BJ (cell line): ENCODE measurements at regions not wholly inside any gene's neighbourhood (a gene's known extent, or its start where the extent isn't known, plus 50 kb on each side); places are given as distances from the start of the nearest gene placed in this dataset.
"Not testable (repeated sequence)": the region's sequence is repeated elsewhere in the genome, so short reads cannot be mapped to it uniquely, and the experiment has no call there.

ENCODE experiments used
- CTCF ChIA-PET: fragments of 350-600 bp; formaldehyde crosslinking; extraction: SDS; loops from one replicate; lab custom pipeline; 2021; ENCODE audit warnings: antibody characterized with exemption, inconsistent platforms; lab: Yijun Ruan, JAX
- POLR2A ChIA-PET: fragments of 300-600 bp; sonication (Branson Sonifier 250); formaldehyde crosslinking; extraction: SDS; loops from one replicate; lab custom pipeline; 2021; ENCODE audit warnings: antibody characterized with exemption; lab: Charles Lee
- DNase-seq: peaks from one replicate; pipeline ENCODE4 v3.0.0-alpha.2; 2011; ENCODE audit warnings: low read depth
- H3K27me3 ChIP-seq: 2 replicates; pipeline ENCODE4 v1.6.0; 2011; ENCODE audit warnings: low read length; ENCODE audit not compliant: control insufficient read depth, insufficient read depth
- H3K36me3 ChIP-seq: 2 replicates; pipeline ENCODE4 v1.5.1; 2011; ENCODE audit warnings: low read length; ENCODE audit not compliant: control insufficient read depth, insufficient read depth
- H3K4me3 ChIP-seq: 2 replicates; pipeline ENCODE4 v1.5.1; 2011; ENCODE audit warnings: low read depth, mild to moderate bottlenecking, control low read depth, low read length
- CTCF ChIP-seq: IDR thresholded peaks from 2 replicates; pipeline ENCODE4 v1.5.1; 2011; ENCODE audit warnings: low read depth, mild to moderate bottlenecking, control low read depth, inconsistent platforms, low read length, moderate library complexity; ENCODE audit not compliant: insufficient read depth

GRCh38 chr7:20916311-20916710 lies 129.6 kb upstream of the SP8 start:
- no peak for DNase-seq
- H3K36me3 ChIP-seq: no peaks in the 10 kb centered on the region
- CTCF ChIA-PET: no interaction called here
- POLR2A ChIA-PET: no interaction called here
- H3K27me3 ChIP-seq: no peaks in the 10 kb centered on the region
- H3K4me3 ChIP-seq: no peak overlapping the region
- TF ChIP-seq CTCF: no peak

- TF ChIP-seq CTCF: no peak
- H3K27me3 ChIP-seq: no peaks in the 10 kb centered on the region
- DNase-seq: no peak
- CTCF ChIA-PET: no interaction called here
- no peak overlapping the region for H3K4me3 ChIP-seq
- H3K36me3 ChIP-seq: no peaks in the 10 kb centered on the region
- POLR2A ChIA-PET: no interaction called here
These were observed 130.9 kb upstream of the SP8 start for GRCh38 chr7:20917603-20918002.

- no peak for TF ChIP-seq CTCF
- Histone ChIP-seq H3K27me3 (no peaks in the 10 kb centered on the region), H3K36me3 (no peaks in the 10 kb centered on the region), H3K4me3 (no peak overlapping the region)
- CTCF ChIA-PET: no interaction called here
- POLR2A ChIA-PET: no interaction called here
- no peak for DNase-seq
These were observed 131.5 kb upstream of the SP8 start for GRCh38 chr7:20918156-20918555.

GRCh38 chr7:20927178-20927577 lies 140.5 kb upstream of the SP8 start:
- DNase-seq, H3K4me3 ChIP-seq, H3K36me3 ChIP-seq, H3K27me3 ChIP-seq, POLR2A ChIA-PET, CTCF ChIA-PET: not testable (repeated sequence)

GRCh38 chr7:20927976-20928375 lies 141.3 kb upstream of the SP8 start:
- DNase-seq: no peak
- ChIA-PET POLR2A (no interaction called here), CTCF (interaction anchor here (0.7 kb wide), 1 partner anchor 17 kb away, joined by 3 read pairs; no protein-coding TSS in a partner anchor)
- no peak for TF ChIP-seq CTCF
- Histone ChIP-seq H3K4me3 (no peak overlapping the region), H3K27me3 (no peaks in the 10 kb centered on the region), H3K36me3 (no peaks in the 10 kb centered on the region)

- no peak for DNase-seq
- Histone ChIP-seq H3K27me3 (no peaks in the 10 kb centered on the region), H3K36me3 (no peaks in the 10 kb centered on the region), H3K4me3 (no peak overlapping the region)
- no peak for TF ChIP-seq CTCF
- ChIA-PET POLR2A (no interaction called here), CTCF (no interaction called here)
These were observed 142.5 kb upstream of the SP8 start for GRCh38 chr7:20929199-20929598.
